HG03097 (cell line): ENCODE measurements at regions not wholly inside any gene's neighbourhood (a gene's known extent, or its start where the extent isn't known, plus 50 kb on each side); places are given as distances from the start of the nearest gene placed in this dataset.

Experiments
- ATAC-seq: cut with Tn5 transposase; IDR thresholded peaks from one replicate; pipeline ENCODE4 v1.9.1; 2021; ENCODE audit not compliant: unreplicated experiment, low FRiP score

DNA sequence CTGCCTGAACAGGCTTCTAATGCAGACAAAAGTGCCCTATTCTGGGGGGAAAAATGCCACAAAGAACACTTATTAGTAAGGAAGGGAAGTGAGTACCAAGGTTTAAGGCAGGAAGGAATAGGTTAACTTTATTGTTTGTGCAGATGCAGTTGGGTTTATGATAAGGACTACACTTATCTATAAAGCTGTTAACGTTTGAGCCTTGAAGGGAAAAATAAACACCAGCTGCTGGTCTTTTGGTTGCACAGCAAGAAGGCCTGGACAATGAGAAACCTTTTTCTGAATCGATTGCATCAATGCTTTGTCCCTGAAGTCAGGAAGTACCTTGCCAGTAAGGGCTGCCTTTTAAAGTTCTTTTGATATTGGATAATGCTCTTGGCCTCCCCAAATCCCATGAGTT is 407.8 kb downstream of the ATP23 start:
- ATAC-seq, result no peak

DNA sequence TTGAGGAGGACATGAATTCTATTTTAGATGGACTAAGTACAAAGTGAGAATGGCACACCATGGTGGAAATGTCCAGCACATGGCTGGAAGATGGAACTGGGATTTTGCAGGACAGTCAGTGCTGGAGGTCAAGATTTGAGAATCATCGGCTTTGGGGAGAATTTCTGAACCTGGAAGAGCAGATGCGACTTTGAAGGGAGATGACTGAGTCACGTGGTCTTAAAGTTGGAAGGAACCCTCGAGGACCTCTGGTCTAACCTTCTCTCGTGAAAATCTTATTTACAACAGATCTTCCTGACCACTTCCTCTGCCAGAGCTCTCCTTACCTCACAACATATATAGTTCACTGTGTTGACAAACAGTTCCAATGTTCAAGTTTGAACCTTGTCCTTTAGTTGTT is 415.4 kb downstream of the ATP23 start:
- no peak for ATAC-seq

DNA sequence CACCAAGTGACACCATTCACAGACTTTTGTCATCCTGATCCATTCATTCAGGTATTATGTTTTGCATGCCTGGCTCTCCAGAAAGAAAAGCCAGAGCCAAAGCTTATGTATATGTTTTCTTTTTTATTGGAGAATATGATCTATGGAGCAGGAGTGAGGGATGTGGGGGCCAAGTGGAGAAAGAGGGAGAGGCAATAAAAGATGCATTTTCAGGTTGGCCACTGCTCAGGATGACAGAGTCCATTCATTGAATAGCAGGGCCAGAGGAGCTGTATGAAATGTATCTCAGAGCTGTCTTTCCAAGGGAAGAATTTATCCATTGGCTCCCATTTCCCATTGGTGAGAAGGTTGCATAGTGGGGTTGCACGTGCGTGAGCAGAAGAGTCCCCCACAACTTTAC is 416.1 kb downstream of the ATP23 start:
- no peak for ATAC-seq

DNA sequence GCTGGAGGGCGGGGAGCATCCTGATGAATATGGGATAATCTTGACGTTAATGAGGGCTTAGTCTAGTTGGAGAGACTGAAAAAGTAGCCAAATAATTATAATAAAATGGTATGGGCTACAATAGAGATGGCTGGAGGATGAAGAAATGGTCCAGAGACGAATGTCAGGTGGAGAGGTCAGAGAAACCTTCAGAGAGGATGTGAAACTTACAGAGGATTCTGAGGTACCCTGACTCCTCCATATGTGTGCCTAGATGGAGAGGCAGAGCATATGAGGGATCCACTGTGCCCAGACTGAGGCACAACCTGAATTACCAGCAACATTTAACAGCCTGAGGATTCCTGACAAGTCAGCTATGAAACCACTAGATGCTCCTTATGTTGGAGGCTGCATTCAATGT is 417.0 kb downstream of the ATP23 start:
- ATAC-seq, result no peak

DNA sequence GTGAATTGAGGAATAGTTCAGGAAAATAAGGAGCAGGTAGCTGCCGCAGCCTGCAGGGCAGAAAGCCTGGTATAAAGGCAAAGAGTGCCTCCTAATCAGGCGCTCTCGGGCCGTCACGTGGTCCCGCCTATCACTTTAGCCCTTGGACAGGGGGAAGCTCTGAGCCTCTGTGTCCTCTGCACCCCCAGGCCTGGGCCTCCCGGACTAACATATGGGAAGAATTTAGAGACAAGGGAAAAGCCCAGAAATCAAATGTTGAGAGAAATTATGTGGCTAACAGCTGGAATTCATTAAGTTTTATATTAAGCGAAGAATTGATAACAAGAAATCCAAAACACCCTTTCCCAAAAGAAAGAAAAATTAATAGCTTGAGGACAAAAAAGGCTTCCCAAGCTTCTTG is 417.7 kb downstream of the ATP23 start:
- ATAC-seq, result no peak

DNA sequence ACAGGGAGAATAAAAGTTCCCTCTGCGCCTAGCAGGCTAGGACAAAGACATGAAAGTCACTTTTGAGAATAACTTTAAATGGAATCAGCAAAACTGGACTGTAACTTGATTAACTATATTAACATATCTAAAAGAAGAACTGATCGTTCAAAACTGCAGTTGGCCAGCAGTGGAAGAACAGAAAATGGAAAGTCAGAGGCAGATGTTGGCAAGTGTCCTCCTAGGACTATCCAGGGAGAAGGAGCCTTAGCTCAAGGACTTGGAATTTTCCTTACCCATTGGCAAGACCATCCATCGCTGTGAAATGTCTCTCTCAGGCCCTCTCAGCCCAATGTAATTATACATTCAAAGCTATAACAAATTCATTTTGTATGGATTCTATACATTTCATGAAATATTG is 419.7 kb downstream of the ATP23 start:
- ATAC-seq, result no peak

DNA sequence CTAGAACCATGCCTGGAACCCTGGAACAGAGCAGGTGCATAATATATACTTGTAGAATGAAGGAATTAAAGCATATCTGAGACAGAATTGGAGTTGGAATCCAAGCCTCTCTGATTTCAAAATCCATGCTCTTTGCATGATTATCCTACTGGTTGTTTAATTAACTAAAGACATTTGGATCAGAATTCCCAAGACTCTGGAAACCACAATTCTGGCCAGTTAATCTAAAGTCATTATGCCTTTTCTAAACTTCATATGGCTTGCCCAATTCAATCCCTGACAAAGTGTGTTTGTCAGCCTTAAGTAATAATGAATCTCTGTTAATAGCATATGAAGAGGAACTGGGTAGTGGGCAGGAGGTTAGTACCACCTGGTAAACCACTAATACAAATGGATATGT is 422.6 kb downstream of the ATP23 start:
- no peak for ATAC-seq

DNA sequence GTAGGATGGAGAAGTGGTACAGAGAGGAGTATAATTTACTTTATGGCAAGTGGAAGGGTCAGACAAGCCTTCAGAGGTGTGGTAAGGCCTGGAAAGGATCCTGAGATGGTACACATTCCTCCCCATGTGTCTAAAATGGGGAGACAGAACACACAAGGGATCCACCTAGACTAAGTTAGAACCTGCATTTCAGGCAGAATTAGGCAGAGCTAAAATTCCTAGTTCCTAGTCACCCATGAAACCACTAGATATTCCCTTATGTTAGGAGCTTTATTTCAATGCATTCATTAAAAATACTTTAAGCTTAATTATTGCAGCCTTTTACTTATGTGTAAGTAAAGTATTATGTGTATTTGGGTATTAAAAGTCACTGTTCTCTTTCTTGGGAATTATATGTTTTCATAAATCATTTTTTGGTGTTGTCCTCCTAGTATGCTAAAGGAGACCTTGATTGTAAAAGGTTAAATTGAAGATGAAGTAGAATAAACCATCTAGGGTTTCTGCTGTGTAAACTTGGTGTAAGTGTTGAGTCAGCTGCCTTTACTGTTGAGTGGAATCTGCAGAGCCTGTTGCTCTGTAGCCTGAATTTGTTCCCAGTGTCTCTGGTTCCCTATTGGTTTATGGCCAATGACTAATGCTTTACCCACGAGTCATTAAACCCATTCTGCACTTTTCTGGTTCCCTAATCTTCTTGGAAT is 423.2 kb downstream of the ATP23 start:
- no peak for ATAC-seq

DNA sequence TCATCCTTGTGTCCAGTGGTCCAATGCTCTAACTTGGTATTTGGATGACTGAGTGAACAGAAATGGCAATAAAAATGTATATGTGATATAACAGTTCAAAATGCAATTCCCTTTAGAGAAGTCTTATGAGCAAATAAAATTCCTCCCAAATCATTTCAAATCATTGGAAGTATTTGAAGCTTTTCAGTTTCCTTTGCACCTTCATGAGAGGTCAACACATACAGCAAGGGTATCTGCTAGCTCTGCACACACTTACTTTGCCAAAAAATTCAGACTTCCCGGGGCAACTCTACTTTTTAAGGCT is 423.7 kb downstream of the ATP23 start:
- no peak for ATAC-seq

DNA sequence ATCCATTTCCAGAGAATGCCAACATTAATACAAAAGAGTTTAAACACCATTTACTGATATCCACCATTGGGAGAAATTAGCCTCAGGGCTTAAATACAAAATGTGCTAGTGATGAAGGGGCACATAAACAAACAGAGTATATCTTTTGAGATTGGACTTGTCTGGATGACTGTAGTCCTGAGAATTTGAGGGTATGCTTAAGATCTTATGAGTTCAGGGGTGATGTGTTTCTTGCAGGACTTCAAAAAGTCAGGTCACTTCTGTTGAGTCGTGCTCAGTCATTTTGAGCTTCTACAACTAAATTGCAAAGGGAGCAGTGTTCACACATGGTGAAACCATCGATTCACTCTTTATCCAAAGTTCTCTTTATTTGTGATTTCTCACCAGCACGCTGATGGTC is 425.7 kb downstream of the ATP23 start:
- ATAC-seq, result no peak

DNA sequence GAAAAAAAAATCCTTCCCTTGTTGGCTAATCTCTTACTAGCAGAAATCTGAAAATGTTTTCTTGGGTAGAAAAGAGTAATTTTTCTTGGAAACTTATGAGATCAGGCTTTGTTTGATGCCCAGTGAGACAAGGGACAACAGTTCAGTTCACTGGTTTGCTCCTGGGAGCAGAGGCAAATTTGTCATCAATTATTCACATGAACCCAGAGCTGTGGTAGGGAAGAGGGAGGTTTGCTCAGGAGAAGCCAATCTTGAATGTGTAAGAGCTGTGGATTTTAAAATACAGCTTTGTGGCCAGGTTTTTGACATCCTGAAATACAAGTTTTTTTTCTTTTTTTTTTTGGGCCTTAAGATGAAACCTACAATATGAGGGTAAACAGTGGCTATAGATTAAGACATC is 426.6 kb downstream of the ATP23 start:
- no peak for ATAC-seq

DNA sequence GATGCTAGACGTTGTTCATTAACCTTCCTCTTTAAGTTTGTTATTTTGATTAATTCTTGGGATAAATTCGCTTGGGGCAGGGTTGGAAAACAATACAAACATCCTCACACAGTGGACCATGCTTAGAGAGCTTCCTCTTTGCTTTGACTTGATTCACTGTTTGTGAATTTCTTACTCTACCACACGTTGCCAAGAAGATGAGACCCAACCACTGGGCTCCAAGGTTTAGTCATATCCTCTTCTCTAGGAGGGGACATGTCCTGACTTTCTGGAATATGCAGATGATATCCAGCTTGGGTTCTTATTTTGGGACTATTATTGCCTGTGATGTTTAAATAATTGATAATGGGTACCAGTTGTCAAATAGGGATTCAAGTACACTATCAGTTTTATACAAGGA is 428.2 kb downstream of the ATP23 start:
- ATAC-seq, result no peak

DNA sequence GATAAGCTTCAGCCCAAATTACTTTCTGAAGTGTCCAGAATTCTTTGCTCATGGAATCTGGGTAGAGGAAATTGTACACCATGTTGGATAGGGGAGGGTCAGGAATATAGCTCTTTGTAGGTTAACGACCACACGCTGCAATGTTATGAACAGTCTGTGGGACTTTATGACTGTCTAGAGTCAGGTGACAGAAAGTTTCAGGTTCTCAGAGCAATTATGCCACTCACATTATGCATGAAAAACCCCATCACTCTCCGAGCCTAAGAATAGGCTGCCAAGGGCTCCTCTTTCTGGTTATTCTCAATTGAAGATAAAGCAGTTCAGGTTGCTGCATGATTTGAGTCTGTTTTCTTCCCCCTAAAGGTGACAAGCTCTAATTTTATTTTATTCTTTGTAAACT is 430.9 kb downstream of the ATP23 start:
- no peak for ATAC-seq

DNA sequence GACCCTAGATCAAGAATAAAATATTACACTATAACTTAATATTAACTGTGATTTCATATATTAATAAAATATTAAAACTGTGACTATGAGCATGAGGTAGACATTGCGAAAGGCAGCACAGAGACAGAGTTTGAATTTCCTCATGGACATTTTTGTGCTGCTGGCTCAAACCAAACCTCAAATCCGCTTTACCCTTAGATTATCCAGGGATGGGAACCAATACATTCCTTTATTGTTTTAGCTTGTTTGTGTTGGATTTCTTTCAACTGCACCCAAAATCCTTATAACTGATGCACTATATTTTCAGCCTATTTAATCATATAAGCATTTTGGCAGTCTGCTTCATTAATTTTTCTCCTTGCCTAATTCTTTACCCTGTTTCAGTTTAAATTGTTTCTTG is 436.7 kb downstream of the ATP23 start:
- no peak for ATAC-seq

DNA sequence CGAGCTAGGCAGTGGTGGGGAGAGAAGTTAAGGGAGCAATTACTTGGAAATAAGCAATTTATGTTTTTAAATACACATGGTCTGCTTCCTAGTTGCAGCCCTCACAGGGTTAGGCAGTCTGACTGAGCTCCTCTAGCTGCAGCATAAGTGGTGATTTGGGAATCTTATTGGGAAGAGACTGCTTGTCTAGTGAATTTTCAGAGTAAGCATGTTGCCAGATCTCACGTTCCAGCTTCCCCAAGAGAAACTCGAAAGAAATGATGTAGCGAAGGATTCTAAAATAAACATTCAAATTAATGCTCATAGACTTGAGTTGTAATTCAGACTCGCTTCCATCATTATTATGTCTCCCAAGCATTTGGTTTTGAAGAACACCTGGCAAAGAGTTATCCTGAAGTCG is 440.2 kb downstream of the ATP23 start:
- no peak for ATAC-seq

DNA sequence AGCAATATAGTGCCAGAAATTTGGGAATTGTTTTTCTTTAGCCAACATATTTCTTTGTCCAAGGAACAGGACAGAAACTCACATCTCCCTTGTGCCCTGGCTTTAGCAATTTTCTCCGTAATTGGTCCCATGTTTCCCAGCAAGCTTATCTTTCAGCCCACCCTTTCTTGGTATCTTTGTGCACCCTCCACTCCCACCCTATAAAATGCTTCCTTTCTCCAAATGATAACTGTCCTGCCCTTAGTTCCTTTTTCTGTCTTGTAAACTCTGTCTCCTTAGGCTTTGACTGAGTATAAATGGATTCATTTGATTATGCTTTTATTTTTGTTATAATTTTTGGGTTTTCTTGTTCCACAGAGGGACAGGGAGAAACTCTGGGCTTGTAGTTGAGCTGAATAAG is 442.8 kb downstream of the ATP23 start:
- ATAC-seq, result no peak

DNA sequence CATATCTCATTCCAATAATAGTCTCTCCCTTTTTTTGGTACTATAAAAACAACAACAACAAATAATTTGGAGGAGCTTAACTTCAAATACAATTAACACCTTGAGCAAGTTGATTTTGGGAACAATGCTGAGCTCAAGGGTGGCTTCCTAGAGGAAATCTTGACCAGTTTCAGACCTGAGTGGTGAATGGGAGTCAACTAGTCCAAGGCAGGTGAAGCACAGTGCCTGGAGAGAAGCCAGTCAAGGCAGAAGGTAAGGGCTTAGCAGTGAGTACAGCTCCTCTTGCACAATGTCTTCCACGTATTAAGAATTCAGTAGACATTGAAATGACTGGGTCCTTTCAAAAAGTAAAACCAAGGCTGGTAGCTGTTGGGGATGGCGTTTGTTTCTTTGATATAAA is 444.8 kb downstream of the ATP23 start:
- no peak for ATAC-seq

DNA sequence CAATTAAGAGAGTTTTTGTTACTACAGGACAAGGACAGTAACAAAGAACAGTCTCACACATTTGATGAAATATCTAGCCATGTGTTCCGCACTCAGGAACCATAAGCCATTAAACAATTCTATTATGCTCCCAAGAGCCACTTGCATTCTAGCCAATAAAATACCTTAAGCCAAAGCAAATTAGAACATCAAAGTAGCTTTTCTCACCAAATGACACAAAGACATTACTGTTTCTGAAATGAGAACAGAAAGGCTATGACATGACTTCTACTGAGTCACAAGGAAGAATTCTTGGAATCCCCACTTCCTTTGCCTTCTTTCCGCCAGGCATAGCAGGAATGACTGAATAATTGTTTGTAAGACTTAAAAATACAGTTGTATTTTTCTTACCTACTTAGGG is 445.8 kb downstream of the ATP23 start:
- ATAC-seq, result no peak

DNA sequence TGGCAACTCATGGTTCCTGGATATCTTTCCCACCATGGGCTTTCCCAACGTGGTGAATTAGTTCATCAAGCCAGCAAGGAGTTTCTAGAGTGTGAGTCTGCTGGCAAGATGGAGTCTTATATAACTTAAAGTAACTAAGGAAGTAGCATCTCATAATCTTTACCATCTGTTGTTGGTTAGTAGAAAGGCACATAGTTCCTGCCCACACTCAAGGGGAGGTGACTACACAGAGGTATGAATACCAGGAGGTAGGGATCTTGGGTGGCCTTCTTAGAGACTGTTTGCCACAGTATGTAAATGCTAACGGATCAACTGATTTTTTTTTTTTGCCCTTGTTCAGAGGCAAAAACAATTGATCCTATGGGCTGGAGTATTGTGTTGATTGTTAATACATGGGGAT is 446.9 kb downstream of the ATP23 start:
- no peak for ATAC-seq

DNA sequence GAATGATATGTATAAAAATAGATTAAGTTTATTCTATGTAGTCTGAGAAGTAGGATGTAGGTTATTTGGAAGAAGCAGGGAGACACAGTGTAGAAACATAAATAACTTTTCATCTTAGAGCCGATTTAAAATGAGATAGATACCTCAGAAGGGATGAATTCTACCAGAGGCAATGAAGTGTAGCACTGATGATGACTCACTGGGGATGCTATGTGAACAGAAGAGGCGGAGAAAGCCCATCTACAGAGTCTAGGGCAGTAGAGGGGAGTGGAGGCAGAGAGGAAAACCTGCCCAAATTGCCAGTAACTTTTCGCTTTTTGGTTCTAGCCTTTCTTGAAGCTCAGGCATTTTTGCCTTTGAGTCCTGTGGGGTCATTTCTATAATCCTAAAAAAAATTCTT is 451.8 kb downstream of the ATP23 start:
- ATAC-seq, result no peak

DNA sequence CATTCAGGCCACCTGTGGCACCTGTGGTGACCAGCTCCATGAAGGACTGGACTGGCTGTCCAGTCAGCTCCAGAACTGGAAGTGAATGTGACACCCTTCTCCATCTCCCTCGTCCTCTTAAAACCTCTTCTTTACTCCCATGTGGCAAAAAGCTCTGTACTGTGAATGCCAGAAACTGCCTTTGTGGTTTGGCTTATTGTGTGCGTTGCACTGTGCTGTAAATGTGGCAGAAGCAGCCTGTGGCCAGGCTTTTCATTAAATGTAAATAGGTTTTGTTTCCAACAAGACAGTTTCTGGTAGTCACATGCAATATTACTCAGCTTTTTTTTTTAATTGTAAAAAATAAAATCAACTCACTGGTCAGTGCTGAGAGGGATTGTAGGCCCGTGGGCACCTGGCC is 453.7 kb downstream of the ATP23 start:
- no peak for ATAC-seq

DNA sequence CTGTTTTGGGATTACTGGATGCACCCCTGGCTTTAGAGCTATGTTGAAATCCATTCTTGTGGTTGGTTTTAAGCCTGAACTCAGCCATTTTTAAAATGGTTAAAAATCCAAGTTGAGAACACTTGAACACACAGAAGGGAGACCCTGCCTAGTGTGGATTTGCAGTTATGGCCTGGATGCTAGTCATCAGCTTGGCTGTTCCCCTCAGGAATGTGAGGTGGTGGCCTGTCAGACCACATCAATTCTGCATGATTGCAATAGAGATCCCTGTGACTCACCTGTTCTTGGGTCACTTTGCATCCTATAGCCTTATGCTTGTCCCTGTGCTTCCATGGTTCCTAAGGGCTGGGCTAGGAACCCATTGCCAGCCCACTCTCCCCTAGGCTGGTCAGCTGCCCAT is 454.1 kb downstream of the ATP23 start:
- ATAC-seq, result no peak

DNA sequence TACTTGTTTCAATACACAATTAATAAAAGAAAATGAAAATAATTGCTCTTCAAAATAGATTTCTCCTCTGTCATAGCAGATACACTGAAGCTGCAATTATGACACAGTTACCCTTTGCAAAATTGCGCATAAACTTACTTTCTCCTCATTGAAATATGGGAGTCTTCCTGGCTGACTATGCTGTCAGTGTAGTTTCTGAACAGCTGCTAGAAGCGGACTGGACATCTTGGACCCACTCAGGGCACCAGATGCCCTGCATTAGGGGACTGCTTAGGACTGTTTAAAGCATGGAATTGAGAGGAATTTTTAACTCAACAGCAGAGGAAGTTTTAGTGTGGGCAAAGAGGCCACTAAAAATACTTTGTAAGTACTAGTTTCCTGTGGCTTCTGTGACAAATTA is 454.9 kb downstream of the ATP23 start:
- ATAC-seq, result no peak
